ENCODE measurements at regions not wholly inside any gene's neighbourhood (a gene's known extent, or its start where the extent isn't known, plus 50 kb on each side); places are given as distances from the start of the nearest gene placed in this dataset.
A peak's percentile ranks its signal among the peaks of the same experiment; 100 is the strongest.

- no peak overlapping the region for H3K27ac Mint-ChIP-seq
- Histone ChIP-seq H3K36me3 (ENCODE audit: insufficient read depth, low read length) (no peaks in the 10 kb centered on the region), H3K27me3 (ENCODE audit: insufficient read depth, low read length, poor library complexity, severe bottlenecking) (no peaks in the 10 kb centered on the region), H3K9me3 (ENCODE audit: low read length) (no peaks in the 10 kb centered on the region), H3K27ac (ENCODE audit: low read depth, low read length) (no peak overlapping the region), H3K4me3 (ENCODE audit: low read length) (no peak overlapping the region), H3K4me1 (ENCODE audit: insufficient read depth, low read length) (no peaks in the 10 kb centered on the region)
- no peaks in the 10 kb centered on the region for H3K4me1 Mint-ChIP-seq
- ChIA-PET POLR2A (no interaction called here), CTCF (no interaction called here)
- peaks cover 3 to 28% (median 9%) of the 10 kb centered on the region in 5 donors for H3K9me3 Mint-ChIP-seq
- DNase-seq = no peak
- H3K36me3 Mint-ChIP-seq = no peaks in the 10 kb centered on the region
- no peak overlapping the region for H3K4me3 Mint-ChIP-seq
- peaks cover 3% of the 10 kb centered on the region in 2 donors for H3K27me3 Mint-ChIP-seq
Measured at GRCh38 chr12:34384693-34385092, 362.4 kb downstream of the ALG10 start.

GRCh38 chr12:34386016-34386415 lies 363.7 kb downstream of the ALG10 start:
- Histone ChIP-seq H3K27me3 (ENCODE audit: insufficient read depth, low read length, poor library complexity, severe bottlenecking) (no peaks in the 10 kb centered on the region), H3K4me1 (ENCODE audit: insufficient read depth, low read length) (no peaks in the 10 kb centered on the region), H3K27ac (ENCODE audit: low read depth, low read length) (no peak overlapping the region), H3K4me3 (ENCODE audit: low read length) (no peak overlapping the region), H3K9me3 (ENCODE audit: low read length) (no peaks in the 10 kb centered on the region), H3K36me3 (ENCODE audit: insufficient read depth, low read length) (no peaks in the 10 kb centered on the region)
- H3K27me3 Mint-ChIP-seq = peaks cover 0 to 3% of the 10 kb centered on the region in 2 donors
- H3K27ac Mint-ChIP-seq = no peak overlapping the region
- peaks cover 3 to 22% (median 14%) of the 10 kb centered on the region in 5 donors for H3K9me3 Mint-ChIP-seq
- no peaks in the 10 kb centered on the region for H3K4me1 Mint-ChIP-seq
- ChIA-PET CTCF (no interaction called here), POLR2A (no interaction called here)
- no peak for DNase-seq
- no peak overlapping the region for H3K4me3 Mint-ChIP-seq
- H3K36me3 Mint-ChIP-seq = no peaks in the 10 kb centered on the region

GRCh38 chr12:34386621-34387255 lies 364.4 kb downstream of the ALG10 start:
- ChIA-PET POLR2A (no interaction called here), CTCF (no interaction called here)
- no peak for DNase-seq
- H3K9me3 Mint-ChIP-seq = peaks cover 3 to 18% (median 16%) of the 10 kb centered on the region in 5 donors
- H3K27ac Mint-ChIP-seq = no peak overlapping the region
- no peaks in the 10 kb centered on the region for H3K4me1 Mint-ChIP-seq
- Histone ChIP-seq H3K4me3 (ENCODE audit: low read length) (no peak overlapping the region), H3K9me3 (ENCODE audit: low read length) (no peaks in the 10 kb centered on the region), H3K4me1 (ENCODE audit: insufficient read depth, low read length) (no peaks in the 10 kb centered on the region), H3K27ac (ENCODE audit: low read depth, low read length) (no peak overlapping the region), H3K36me3 (ENCODE audit: insufficient read depth, low read length) (no peaks in the 10 kb centered on the region), H3K27me3 (ENCODE audit: insufficient read depth, low read length, poor library complexity, severe bottlenecking) (no peaks in the 10 kb centered on the region)
- no peak overlapping the region for H3K4me3 Mint-ChIP-seq
- peaks cover 0 to 3% of the 10 kb centered on the region in 2 donors for H3K27me3 Mint-ChIP-seq
- no peaks in the 10 kb centered on the region for H3K36me3 Mint-ChIP-seq

GRCh38 chr12:34387711-34388635 lies 365.7 kb downstream of the ALG10 start:
- Mint-ChIP-seq H3K4me3 (no peak overlapping the region), H3K36me3 (no peaks in the 10 kb centered on the region), H3K4me1 (no peaks in the 10 kb centered on the region), H3K27ac (no peak overlapping the region), H3K9me3 (peaks cover 0 to 19% (median 13%) of the 10 kb centered on the region in 5 donors), H3K27me3 (peaks cover 0 to 3% of the 10 kb centered on the region in 2 donors)
- Histone ChIP-seq H3K27ac (ENCODE audit: low read depth, low read length) (no peak overlapping the region), H3K36me3 (ENCODE audit: insufficient read depth, low read length) (no peaks in the 10 kb centered on the region), H3K4me1 (ENCODE audit: insufficient read depth, low read length) (no peaks in the 10 kb centered on the region), H3K4me3 (ENCODE audit: low read length) (no peak overlapping the region), H3K9me3 (ENCODE audit: low read length) (no peaks in the 10 kb centered on the region), H3K27me3 (ENCODE audit: insufficient read depth, low read length, poor library complexity, severe bottlenecking) (no peaks in the 10 kb centered on the region)
- ChIA-PET CTCF (no interaction called here), POLR2A (no interaction called here)
- peak in 1 of 5 donors; percentile 36 for DNase-seq

- H3K4me1 ChIP-seq (ENCODE audit: insufficient read depth, low read length) = no peaks in the 10 kb centered on the region
- H3K4me3 Mint-ChIP-seq = no peak overlapping the region
- ChIA-PET POLR2A (no interaction called here), CTCF (no interaction called here)
- no peak overlapping the region for H3K4me3 ChIP-seq (ENCODE audit: low read length)
- no peak overlapping the region for H3K27ac ChIP-seq (ENCODE audit: low read depth, low read length)
- no peaks in the 10 kb centered on the region for H3K4me1 Mint-ChIP-seq
- no peaks in the 10 kb centered on the region for H3K36me3 Mint-ChIP-seq
- no peak overlapping the region for H3K27ac Mint-ChIP-seq
- peaks cover 0 to 23% (median 8%) of the 10 kb centered on the region in 5 donors for H3K9me3 Mint-ChIP-seq
- H3K27me3 ChIP-seq (ENCODE audit: insufficient read depth, low read length, poor library complexity, severe bottlenecking) = no peaks in the 10 kb centered on the region
- no peaks in the 10 kb centered on the region for H3K36me3 ChIP-seq (ENCODE audit: insufficient read depth, low read length)
- peaks cover 0 to 3% of the 10 kb centered on the region in 2 donors for H3K27me3 Mint-ChIP-seq
- DNase-seq = peak in 1 of 5 donors; percentile 30
- H3K9me3 ChIP-seq (ENCODE audit: low read length) = no peaks in the 10 kb centered on the region
Measured at GRCh38 chr12:34388636-34389377, 366.5 kb downstream of the ALG10 start.

GRCh38 chr12:34389378-34390170 lies 367.3 kb downstream of the ALG10 start:
- H3K4me1 Mint-ChIP-seq = no peaks in the 10 kb centered on the region
- Histone ChIP-seq H3K4me1 (ENCODE audit: insufficient read depth, low read length) (no peaks in the 10 kb centered on the region), H3K27ac (ENCODE audit: low read depth, low read length) (no peak overlapping the region), H3K4me3 (ENCODE audit: low read length) (no peak overlapping the region), H3K36me3 (ENCODE audit: insufficient read depth, low read length) (no peaks in the 10 kb centered on the region), H3K9me3 (ENCODE audit: low read length) (no peaks in the 10 kb centered on the region), H3K27me3 (ENCODE audit: insufficient read depth, low read length, poor library complexity, severe bottlenecking) (no peaks in the 10 kb centered on the region)
- H3K27ac Mint-ChIP-seq = no peak overlapping the region
- DNase-seq = peak in 1 of 5 donors; percentile 36
- H3K4me3 Mint-ChIP-seq = no peak overlapping the region
- peaks cover 0 to 3% of the 10 kb centered on the region in 2 donors for H3K27me3 Mint-ChIP-seq
- peaks cover 0 to 18% (median 13%) of the 10 kb centered on the region in 5 donors for H3K9me3 Mint-ChIP-seq
- no peaks in the 10 kb centered on the region for H3K36me3 Mint-ChIP-seq
- ChIA-PET CTCF (no interaction called here), POLR2A (no interaction called here)

- ChIA-PET POLR2A (no interaction called here), CTCF (no interaction called here)
- Mint-ChIP-seq H3K27ac (no peak overlapping the region), H3K36me3 (no peaks in the 10 kb centered on the region), H3K4me3 (no peak overlapping the region), H3K9me3 (peaks cover 0 to 16% (median 10%) of the 10 kb centered on the region in 5 donors), H3K27me3 (peaks cover 0 to under 1% of the 10 kb centered on the region in 2 donors), H3K4me1 (no peaks in the 10 kb centered on the region)
- Histone ChIP-seq H3K27me3 (ENCODE audit: insufficient read depth, low read length, poor library complexity, severe bottlenecking) (no peaks in the 10 kb centered on the region), H3K4me3 (ENCODE audit: low read length) (no peak overlapping the region), H3K36me3 (ENCODE audit: insufficient read depth, low read length) (no peaks in the 10 kb centered on the region), H3K27ac (ENCODE audit: low read depth, low read length) (no peak overlapping the region), H3K4me1 (ENCODE audit: insufficient read depth, low read length) (no peaks in the 10 kb centered on the region), H3K9me3 (ENCODE audit: low read length) (no peaks in the 10 kb centered on the region)
- DNase-seq = peak in 1 of 5 donors; percentile 43
Measured at GRCh38 chr12:34390171-34390841, 368.0 kb downstream of the ALG10 start.

All from CD8-positive, alpha-beta memory T cell (primary cell).